GM21528 (cell line): ENCODE measurements at regions not wholly inside any gene's neighbourhood (a gene's known extent, or its start where the extent isn't known, plus 50 kb on each side); places are given as distances from the start of the nearest gene placed in this dataset.
"Not testable (repeated sequence)": the region's sequence is repeated elsewhere in the genome, so short reads cannot be mapped to it uniquely, and the experiment has no call there.

Experiments used
- ATAC-seq: cut with Tn5 transposase; IDR thresholded peaks from one replicate; pipeline ENCODE4 v1.9.1; 2021; ENCODE audit warnings: mild to moderate bottlenecking, moderate library complexity; ENCODE audit not compliant: unreplicated experiment, low FRiP score

DNA sequence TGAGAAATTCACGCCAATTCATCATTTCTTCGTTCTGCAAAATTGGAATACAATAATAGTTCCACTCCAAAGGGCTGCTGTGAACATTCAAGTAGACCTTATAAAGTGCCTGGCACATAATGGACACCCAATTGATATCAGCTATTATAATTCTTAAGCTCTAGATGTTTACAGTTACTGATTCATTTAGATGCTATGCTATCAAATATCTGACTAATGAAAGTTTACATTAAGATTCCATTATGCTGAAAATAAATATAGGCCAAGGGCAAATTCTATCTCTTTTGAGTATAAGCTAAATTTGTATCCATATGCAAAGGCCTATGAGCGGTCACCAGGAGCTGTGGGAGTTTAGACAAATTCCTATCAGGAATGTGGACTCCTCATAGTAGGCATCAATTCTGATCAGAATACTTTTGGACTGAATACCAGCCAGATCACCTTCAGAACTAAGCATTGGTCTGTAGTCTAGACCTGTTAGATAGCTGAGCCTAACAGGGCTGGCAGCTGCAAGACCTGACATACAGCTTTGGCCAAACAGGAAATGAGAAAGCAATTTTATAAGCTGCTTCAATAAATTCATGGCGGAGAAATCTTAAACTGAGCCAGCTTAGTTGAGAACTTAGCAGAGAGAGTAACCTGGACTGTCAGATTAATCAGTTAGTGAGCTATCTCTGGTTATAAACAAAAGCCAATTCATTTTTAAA, 384.3 kb upstream of the ACTRT1 start:
- no peak for ATAC-seq

DNA sequence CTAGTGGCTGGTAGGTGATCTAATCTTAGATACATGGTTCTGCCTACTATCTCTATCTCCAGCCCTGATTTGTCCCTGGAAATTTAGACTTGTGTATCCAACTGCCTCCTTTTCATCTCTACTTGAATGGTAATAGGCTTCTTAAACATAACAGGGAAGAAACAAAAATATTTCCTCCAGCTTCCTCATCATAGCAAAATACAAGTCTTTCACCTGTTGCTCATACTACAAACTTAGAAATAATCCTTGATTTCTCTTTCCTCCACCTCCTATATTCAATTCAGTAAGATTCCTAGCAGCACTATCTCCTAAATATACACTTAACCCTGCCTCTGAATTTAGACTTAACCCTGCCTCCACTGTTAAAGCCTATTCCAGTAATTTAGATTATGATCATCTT, 373.3 kb upstream of the ACTRT1 start:
- ATAC-seq, result no peak

DNA sequence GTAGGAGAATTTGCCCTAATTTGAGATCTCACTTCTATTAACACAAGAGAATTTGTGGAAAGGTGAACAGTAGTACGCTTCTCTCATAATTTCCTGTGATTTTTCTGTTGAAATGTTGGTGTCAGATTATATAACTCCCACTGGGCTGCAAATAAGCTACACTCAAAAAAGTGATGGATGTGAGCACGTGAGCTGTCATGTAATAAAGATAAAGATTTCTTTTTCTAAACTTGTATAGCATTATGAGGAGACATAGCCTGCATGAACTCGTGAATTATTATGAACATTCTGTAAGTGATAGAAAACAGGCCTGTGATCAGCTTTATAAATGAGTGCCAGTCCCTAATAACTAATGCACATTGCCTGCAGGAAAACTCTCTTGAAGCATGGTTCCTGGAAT, 356.6 kb upstream of the ACTRT1 start:
- no peak for ATAC-seq

DNA sequence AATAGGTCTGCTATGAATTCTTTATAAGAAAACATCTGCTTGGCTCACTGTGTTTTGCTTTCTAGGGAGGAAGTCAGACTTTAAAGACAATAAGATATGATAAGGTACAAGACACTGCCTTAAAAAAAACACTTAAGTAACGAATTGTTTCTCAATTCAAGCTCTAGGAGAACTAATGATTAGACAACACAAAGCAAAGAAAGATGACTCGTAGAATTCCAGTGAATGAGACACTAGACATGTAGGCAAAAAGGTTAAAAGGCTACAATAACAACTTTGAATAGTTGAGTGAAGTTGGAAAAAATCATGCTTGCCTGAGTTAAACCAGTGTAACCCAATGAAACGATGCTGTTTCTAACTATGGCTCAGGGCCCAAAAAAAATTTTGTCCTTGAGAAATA, 344.4 kb upstream of the ACTRT1 start:
- no peak for ATAC-seq

DNA sequence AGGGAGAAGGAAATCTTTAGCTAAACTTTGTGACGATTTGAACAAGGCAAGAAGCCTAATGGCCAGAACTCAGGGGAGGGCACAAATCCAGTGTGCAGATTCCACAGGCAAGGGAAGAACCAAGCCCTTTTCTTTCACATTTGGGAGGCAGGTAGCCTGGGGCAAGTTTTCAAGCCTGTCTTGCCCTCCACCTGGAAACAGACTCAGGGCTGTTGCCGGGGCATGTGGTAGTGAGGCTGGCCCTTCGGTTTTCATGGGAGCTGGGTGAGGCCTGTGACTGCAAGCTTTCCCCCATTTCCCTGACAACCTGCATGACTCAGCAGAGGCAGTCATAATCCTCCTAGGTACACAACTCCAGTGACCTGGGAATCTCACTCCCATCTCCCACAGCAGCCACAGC, 331.6 kb upstream of the ACTRT1 start:
- ATAC-seq, result not testable (repeated sequence)

DNA sequence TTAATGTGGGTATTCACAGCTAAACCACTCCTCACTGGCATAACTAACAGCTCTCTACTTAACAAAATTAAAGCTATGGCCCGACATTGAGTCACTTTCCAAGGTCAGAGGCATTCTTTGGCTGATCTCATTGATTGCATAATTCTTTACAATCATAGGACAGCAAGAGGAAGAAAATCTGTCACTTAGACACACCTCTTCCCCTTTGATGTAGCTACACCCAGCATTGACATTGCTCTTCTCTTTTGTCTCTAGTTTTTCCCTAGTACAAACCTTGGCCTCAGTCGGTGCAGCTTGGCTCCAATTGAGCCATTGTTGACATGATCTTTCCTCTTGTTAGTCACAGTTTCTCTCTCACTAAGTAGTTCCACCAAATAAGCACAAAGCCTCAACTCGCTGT, 313.3 kb upstream of the ACTRT1 start:
- ATAC-seq, result no peak

DNA sequence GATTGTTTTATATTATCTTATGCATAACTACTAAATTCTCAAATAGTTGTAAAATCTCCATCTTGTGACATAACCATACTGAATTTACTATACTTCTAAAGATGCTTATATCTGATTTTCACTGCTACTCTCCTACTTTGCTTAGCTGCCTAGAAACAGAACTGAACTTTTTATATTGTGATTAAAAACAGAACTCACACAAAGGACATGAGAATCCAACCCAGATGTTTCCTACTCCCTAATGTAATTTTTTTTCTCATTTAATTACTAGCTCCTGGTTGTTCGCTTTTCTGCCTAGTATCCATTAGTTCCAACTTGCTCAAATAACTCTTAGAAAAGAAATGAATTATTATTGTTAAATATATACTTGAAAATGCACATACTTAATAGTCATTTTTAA, 283.5 kb upstream of the ACTRT1 start:
- no peak for ATAC-seq

DNA sequence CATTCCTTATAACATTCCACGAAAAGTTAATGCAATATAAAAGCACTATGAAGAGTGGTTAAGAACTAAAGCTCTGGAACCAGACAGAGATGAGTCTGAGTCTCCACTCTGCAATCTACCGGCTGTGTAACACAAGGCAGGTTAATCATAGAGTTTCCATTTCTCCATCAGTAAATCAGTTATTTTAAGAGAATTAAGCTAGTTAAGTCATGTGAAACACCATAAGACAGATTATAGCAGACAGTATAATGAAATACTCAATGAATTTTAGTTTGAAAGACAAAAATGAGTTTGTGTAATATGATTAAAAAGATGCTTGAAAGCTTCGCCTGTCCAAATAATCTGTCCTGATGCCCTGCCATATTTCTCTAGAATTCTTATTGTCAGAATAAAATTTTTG, 282.6 kb upstream of the ACTRT1 start:
- ATAC-seq, result no peak

DNA sequence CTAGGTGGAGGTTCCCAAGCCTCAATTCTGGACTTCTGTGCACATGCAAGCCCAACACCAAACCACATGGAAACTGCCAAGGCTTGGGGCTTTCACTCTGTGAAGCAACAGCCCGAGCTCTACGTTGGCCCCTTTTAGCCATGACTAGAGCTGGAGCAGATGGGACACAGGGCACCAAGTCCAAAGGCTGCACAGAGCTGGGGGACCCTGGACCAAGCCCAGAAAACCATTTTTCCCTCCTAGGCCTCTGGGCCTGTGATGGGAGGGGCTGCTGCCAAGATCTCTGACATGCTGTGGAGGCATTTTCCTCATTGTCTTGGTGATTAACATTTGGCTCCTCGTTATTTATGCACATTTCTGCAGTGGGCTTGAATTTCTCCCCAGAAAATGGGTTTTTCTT, 258.7 kb upstream of the ACTRT1 start:
- ATAC-seq, result no peak

DNA sequence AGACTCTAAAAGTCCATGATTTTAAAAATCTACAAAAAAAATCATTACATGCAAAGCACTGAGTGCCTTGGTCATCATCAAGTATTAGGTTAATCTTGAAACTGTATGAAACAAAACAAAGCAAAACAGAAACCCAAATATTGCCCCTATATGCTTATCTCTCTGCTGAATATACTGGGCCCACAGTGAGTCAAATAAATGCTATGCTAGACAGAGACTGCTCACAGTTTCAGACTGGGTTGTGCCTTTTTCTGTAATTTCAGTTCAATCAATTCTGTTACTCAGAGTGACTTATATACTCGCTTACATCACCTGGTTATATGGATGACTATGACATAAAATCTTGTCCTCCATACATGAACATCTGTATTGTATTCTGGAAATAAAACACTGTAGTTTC, 257.1 kb upstream of the ACTRT1 start:
- no peak for ATAC-seq

DNA sequence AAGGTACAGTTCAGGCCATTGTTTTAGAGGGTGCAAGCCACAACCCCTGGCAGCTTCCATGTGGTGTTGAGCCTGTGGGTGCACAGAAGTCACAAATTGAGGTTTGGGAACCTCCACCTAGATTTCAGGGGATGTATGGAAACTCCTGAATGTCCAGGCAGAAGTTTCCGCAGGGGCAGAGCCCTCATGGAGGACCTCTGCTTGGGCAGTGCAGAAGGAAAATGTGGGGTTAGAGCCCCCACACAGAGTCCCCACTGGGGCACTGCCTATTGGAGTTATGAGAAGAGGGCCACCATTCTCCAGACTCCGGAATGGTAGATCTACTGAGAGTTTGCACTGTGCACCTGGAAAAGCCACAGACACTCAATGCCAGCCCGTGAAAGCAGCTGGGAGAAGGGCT, 242.0 kb upstream of the ACTRT1 start:
- ATAC-seq, result no peak

DNA sequence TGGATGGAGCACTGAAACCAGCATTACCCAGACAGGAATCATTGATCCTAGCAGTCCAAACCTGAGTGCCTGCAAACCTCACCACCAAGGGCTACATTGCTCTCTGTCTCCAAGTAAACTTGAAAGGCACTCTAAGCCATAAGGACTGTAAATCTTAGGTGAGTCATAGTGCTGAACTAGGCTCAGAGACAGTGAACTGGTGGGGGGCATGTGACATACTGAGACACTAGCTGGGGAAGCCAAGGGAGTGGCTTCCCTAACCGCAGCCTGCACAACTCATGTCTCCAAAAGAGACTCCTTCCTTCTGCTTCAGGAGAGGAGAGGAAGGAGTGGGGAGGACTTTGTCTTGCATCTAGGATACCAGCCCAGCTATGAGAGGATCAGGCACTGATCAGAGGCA, 235.5 kb upstream of the ACTRT1 start:
- no peak for ATAC-seq

DNA sequence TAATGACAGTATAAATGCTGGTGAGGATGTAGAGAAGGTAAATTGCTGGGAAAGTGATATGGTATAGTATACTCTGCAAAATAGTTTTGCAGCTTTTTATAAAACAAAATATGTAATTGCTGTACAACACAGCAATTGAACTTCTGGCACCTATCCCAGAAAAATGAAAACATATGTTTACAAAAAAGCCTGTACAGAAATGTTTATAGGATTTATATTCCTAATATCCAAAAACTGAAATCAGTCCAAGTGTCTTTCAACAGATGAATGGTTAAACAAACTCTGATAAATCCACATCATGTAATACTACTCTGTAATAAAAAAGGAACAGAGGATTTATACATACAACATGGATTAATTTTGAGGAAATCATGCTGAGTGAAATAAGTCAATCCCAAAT, 198.4 kb upstream of the ACTRT1 start:
- ATAC-seq, result no peak

DNA sequence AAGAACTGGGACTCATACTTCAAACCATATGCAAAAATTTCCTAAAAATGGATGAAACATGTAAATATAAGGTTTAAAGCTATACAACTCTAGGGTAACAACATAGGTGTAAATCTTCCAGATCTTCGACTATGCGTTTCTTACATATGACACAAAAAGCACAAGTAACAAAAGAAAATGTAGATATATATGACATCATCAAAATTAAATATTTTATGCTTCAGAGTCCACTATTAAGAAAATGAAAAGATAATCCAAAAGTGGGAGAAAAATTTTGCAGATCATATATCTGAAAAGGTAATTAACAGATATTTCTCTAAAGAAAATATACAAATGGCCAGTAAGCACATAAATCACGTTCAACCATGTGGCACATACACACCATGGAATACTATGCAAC, 164.2 kb upstream of the ACTRT1 start:
- no peak for ATAC-seq

DNA sequence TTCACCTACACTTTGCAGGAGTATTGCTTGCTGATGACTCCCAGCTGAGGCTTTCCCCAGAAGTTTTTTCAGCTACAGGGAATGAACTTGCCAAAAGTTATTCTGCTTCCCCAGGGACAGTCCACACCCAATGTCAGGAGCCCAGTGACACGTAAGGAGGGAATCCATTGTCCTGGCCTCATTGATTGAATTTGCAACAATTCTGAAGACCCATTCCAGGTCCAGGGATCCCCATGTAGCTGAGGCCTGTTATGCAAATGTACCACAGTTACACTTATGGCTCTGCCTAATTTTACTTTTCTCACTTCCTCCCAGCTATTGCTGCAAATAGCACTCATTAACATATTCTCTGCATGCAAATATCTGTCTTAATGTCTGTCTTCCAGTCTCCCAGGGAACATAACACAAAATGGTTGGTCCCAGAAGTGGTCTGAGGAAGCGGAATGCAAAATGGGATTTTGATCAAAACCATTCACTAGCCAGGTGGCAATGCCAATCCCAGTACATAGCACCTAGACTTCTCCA, 113.7 kb upstream of the ACTRT1 start:
- ATAC-seq, result no peak

DNA sequence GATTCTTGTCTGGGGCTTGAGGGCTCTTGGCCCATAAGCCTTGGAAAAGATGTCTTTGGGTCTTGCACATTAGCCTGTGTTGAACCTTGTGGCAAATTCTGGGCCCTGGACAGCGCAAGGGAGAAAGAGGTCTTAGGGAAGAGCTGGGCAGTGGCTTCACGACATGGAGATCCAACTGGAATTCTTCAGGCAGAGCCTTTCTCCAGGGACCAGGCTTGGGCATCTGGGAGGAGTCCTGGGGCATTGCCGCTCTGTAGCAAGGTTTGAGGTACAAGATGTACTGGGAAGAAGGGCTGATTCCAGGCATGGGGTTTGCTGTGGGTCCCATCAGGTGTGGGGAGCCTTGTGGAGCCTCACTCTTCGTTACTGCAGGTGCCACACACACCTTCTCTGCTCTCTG, 104.0 kb upstream of the ACTRT1 start:
- no peak for ATAC-seq

DNA sequence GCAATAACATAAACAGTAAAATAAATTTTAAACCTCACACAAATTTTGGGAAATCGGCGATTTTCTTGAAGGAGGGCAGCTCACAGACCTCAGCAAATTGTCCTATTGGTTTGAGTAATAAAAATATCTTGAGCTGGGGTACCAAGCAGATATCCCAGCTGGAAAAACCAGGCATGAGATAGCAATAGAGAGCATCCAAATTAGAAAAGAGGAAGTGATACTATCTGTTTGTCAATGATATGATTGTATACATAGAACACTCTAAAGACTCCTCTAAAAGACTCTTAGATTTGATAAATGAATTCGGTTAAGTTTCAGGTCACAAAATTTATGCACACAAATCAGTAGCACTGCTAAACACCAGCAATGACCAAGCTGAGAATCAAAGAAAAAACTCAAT, 90.5 kb upstream of the ACTRT1 start:
- no peak for ATAC-seq

DNA sequence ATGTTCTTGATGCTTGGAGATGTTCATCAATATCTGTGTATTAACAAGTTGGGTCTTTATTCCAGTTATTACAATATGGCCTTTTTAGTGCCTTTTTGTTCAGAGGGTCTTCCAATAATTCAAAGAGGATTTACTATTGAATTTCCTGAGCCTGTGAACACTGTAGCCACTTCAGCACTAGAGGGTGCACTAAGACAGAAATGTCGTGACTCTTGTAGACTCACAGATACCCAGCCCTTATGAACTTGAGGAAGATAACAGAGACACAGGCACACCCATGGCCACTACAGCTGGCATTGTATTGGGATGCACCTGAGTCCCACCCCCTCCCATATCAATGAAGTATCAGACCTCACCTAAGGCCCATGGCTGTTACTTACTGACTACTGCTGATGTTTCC, 54.4 kb upstream of the ACTRT1 start:
- no peak for ATAC-seq

DNA sequence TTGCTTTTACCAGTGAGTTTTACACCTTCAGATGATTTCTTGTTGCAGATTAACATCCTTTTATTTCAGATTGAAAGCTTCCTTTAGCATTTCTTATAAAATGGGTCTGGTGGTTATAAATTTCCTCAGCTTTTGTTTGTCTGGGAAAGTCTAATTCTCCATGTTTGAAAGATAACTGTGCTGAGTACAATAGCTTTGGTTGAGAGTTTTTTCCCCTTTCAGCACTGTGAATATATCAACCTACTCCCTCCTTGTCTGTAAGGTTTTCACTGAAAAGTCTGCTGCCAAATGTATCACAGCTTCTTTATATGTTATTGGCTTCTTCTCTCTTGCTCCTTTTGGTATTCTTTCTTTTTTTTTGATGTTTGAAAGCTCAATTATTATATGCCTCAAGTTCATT, 53.5 kb upstream of the ACTRT1 start:
- no peak for ATAC-seq
